DMS53 (cell line): ENCODE measurements at regions not wholly inside any gene's neighbourhood (a gene's known extent, or its start where the extent isn't known, plus 50 kb on each side); places are given as distances from the start of the nearest gene placed in this dataset.
A peak's percentile ranks its signal among the peaks of the same experiment; 100 is the strongest.

ENCODE experiments used
- DNase-seq: peaks from one replicate; lab custom pipeline; 2025; lab: John Stamatoyannopoulos, UW

- no peak for DNase-seq
Observed at GRCh38 chr7:113825832-113826231, 93.0 kb downstream of the PPP1R3A start.

DNA sequence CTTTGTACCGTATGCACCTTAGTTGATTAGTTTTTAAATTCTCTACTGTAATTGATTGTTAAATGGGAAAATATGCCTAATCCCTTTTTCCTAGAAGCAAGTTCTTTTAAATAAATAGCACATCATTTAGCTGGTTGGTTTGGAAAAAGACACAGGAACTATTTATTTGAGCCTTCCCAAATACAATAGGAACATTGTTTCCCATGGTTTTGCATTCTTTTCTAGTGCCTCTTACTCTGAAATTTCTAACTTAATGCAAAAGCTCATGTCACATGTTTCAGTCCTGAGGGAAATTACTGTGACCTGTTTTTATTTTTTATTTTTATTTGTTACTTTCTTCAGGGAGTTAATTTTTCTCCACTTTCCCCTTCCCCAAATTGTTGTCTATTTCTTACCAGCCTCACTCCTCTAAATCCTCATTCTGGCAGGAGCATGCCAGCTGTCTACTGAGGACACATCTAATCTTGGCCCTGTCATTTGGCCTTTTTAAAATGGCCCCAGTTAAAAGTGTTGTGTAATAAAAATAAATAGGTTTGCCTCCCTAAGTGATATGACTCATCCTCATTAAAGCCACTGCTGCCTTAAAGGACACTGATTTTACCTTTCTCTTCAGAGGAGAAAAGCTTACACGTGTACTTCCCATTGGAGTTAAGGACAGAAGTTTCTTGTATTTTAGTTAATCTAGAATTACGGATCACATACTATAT is 94.5 kb downstream of the PPP1R3A start:
- peak; percentile 49 for DNase-seq

DNA sequence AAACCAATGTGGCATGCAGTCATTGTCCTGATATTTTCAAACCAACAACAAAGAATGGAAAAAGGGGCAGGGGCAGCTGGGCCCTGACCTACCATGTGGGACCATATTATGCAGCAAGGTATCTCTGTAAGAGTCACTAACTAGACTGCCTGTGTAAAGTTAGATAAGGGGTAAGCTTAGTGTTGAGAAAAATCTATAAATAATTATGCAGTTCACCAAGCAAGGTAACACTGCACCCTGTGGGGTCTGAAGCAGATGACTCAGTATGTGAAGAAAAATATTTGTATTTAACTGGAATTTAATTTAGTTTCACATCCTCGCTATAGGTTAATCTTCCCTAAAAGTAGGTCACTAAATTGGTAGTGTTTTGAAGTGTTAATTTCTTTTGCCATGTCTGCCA is 99.3 kb downstream of the PPP1R3A start:
- DNase-seq: no peak

DNA sequence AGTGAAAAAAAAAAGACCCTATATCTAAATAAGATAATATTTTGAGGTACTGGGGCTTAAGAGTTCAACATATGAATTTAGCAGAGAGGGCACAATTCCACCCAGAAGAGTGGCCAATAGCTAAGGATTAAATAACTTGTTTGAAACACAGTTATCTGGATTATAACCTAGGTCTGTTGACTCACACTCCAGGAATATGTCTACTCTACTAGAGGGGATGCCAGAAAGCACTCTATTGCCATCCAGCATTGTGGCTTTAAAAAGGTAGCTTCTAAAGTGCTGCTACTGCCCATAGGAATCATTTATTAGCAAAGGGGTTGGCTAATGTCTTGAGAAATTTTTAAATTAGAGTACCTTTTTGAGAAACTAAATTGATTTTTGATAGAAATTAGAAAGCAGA is 102.2 kb downstream of the PPP1R3A start:
- no peak for DNase-seq

GRCh38 chr7:113813471-113813870 is 105.3 kb downstream of the PPP1R3A start:
- no peak for DNase-seq

DNA sequence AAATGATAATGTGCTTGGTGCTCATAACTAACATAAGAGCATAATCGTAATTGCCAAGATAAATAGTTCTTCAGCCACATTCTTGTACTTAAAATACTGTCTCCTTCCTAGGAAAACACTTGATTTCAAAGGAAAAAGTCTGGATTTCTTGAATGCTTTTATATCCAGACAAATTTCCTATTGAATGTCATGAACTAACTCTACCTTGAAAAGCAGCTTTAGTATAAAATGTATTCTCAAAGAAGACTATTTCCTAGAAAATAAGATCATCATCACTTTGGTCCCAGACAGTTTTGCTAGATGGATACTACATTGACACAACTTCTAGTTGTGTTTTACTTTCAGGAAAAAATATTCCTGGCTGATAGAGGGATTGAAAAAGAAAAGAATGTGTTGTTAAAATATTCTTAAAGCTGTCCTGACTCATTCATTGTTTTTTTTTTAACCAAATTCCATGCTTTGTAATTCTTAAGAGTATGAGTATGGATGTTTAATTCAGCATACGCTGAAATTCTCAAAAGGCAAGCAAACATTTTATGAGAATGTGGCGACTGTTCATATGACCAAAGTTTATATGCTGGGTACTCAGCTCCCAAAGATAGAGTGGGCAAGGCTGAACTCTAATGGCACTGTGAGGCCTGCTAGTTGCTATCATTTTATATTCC is 106.1 kb downstream of the PPP1R3A start:
- no peak for DNase-seq

DNA sequence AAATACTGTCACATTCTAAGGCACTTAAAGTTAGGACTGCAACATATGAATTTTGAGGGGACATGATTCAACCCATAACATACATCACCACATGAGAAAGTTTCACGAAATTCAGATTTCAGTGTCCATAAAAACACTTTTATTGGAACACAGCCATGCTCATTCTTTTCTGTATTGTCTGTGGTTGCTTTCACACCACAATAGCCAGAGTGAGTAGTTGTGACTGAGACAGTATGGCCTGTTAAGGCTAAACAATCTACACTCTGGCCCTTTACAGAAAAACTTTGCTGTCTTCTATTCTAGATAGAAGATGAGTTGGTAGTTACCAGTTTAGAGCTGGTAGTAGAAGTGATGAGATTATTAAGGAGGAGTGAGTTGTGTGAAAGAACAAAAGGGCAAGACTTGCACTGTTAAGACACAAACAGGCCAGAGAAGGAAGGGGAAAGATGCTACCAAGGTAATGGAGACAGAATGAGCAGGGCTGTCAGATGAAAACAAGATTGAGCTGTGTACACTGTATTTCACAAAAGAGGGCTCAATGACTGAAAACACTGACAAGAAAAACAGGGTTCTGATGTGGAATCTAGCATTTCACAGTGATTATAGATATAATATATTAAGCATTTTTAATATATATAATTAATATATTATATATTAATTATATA is 108.6 kb downstream of the PPP1R3A start:
- no peak for DNase-seq

- no peak for DNase-seq
Observed at GRCh38 chr7:113809581-113809980, 109.2 kb downstream of the PPP1R3A start.

GRCh38 chr7:113806633-113807327 is 112.0 kb downstream of the PPP1R3A start:
- DNase-seq: no peak

- no peak for DNase-seq
Observed at GRCh38 chr7:113805976-113806375, 112.8 kb downstream of the PPP1R3A start.

DNA sequence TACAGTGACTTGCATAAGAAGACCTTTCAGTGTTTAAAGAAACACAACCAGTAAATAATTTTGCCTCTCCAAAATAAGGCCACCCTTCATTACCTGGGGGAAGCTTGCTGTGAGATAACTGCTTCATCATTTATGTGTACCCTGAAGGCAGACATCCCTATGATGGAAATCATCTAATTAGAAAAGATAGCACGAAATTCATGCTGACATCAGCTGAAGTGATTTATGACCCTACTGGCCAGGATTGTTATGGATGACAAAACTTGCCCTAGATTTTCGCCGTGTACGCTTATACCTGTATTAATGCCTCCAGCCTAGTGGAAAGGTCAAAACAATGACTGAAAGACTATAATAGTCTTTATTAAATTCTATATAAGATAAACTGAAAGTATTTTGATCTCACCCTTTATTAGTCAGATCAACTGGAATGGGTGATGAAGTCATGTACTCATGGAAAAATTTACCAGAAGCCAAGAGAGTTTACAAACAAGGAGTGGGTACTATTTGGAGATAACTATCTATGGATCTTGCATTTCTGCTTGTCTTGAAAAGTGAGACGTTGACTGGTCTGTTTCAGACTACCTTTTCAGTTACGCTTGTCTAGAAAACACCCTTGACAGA is 114.2 kb downstream of the PPP1R3A start:
- DNase-seq: no peak

DNA sequence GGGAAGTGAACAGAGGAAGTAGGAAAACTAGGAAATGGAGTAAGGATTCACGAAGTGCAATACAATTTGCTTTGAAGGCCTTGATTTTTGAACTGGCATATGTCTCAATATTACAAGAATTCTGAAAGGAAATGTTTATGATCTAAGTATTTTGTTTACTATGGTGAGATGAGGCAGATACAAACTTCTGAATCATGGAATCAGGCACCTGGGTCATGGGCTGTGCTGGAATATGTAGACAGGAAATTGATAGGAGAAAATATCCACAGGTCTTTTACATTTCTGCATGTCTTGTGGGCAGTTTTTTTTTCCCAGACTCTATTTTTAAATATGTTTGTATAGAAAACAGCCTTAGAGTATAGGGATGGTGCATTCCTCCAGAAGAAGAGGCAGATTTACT is 117.1 kb downstream of the PPP1R3A start:
- DNase-seq: no peak

- DNase-seq: no peak
Observed at GRCh38 chr7:113800826-113801225, 118.0 kb downstream of the PPP1R3A start.

DNA sequence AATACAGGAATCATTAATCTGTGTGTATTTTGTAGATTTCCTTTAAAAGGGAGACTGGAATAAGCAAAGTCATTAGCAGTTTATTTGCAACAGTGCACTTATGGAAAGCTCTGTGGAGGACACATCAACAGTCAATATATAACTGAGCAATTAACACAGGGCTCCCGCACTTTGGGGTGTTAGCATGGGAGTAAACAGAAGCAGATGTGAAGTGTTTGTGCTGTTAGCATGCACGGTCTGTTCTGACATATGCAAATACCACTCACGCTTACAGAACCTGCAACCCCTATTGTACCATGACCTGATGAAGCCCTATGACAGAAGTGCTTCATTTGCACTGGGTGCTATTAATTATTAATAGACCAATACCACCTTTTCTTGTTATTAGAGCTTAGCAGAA is 118.9 kb downstream of the PPP1R3A start:
- peak; percentile 94 for DNase-seq

GRCh38 chr7:113797420-113798010 is 121.3 kb downstream of the PPP1R3A start:
- DNase-seq: peak; percentile 48

DNA sequence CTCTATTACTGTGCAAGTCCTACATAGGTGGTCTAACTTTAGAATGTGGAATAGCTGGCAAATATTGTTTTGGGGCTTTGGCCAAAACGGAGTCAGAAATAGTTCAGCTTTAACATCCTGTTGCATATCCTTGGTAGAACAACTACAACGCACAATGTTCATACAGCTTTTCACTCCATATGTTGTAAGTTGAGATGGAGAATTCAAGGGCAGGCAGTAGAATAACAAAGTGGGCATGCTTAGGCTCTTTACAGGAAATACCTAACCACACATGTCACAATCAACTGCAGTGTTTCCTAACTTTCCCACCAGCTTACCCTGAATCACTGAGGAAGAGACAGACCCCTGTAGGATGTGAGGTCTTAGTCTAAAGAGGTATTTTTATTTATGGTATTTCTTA is 122.3 kb downstream of the PPP1R3A start:
- peak; percentile 38 for DNase-seq

- no peak for DNase-seq
Observed at GRCh38 chr7:113794573-113794972, 124.2 kb downstream of the PPP1R3A start.

DNA sequence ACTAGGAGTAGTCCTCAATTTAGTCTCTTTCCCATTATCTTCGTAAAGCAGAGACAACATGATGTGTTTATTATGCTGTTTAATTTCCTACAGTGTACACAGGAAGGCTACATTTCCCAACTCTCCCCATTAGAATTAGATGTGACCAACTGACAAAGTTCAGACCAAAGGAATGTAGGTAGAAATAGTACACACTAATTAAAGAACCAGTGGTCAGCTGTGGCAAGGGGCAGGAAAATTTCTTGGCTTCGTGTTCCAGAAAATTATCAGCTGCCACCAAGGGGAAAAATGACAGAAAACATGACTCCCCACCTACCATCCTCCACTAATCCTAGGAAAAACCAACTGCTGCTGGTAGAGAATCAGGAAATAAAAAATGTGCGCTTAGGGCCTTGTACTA is 125.6 kb downstream of the PPP1R3A start:
- DNase-seq: no peak

GRCh38 chr7:113790025-113790424 is 128.8 kb downstream of the PPP1R3A start:
- no peak for DNase-seq

DNA sequence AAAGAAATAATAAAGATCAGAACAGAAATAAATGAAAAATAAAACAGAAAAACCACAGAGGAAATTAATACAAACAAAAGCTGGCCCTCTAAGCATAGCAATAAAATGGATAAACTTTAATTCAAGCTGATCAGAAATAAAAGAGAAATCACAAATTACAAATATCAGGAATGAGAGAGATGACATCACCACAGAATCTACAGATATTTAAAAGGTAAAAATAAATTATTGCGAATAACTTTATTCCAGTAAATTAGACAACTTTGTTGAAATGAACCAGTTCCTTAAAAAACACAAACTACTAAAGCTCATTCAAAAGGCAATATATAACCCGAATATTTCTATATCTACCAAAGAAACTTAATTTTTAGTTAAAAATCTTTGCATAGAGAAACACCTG is 131.7 kb downstream of the PPP1R3A start:
- DNase-seq: no peak

GRCh38 chr7:113784956-113785355 is 133.9 kb downstream of the PPP1R3A start:
- peak; percentile 14 for DNase-seq

DNA sequence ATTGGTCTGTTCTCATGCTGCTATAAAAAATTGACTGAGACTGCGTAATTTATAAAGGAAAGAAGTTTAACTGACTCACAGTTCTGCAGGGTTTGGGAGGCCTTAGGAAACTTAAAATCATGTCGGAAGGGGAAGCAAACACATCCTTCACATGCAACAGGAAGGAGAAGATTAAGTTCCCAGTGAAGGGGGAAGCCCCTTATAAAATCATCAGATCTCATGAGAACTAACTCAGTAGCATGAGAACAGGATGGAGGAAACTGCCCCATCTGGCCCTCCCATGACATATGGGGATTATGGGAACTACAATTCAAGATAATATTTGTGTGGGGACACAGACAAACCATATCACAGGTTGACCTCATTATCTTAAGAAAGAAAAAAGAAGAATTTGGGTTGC is 134.5 kb downstream of the PPP1R3A start:
- no peak for DNase-seq
